Caco-2 (cell line): ENCODE measurements at regions not wholly inside any gene's neighbourhood (a gene's known extent, or its start where the extent isn't known, plus 50 kb on each side); places are given as distances from the start of the nearest gene placed in this dataset.

Experiments used
- BruUV-seq: library from RNA; stranded (reverse); fragments of 400-500 nt; replicated peaks from 2 replicates; lab custom pipeline; 2021; lab: Mats Ljungman, UMichigan
- CTCF ChIA-PET: fragments of 300-600 bp; sonication (Branson Sonifier 250); formaldehyde crosslinking; loops from one replicate; lab custom pipeline; 2022; ENCODE audit warnings: antibody characterized with exemption; lab: Charles Lee
- POLR2A ChIA-PET: fragments of 300-600 bp; sonication (Branson Sonifier 250); formaldehyde crosslinking; loops from one replicate; lab custom pipeline; 2022; ENCODE audit warnings: antibody characterized with exemption; lab: Charles Lee
- DNase-seq, 2 experiments: peaks; one replicate each; pipeline versions ENCODE4 v3.0.0 to v3.0.0-alpha.2; 2020 to 2022
- H3K27me3 ChIP-seq: replicated peaks from 2 replicates; pipeline ENCODE4 v1.6.0; 2011; ENCODE audit warnings: low read length; ENCODE audit not compliant: control insufficient read depth, insufficient read depth
- H3K36me3 ChIP-seq: 2 replicates; pipeline ENCODE4 v1.5.1; 2011; ENCODE audit warnings: low read length; ENCODE audit not compliant: control insufficient read depth, insufficient read depth
- H3K4me1 ChIP-seq: fragments of 250-450 bp; sonication (Bioruptor Pico); 2 replicates; pipeline ENCODE4 v1.5.1; 2020; ENCODE audit warnings: mild to moderate bottlenecking
- H3K4me3 ChIP-seq: 2 replicates; pipeline ENCODE4 v1.5.1; 2011; ENCODE audit warnings: low read depth, mild to moderate bottlenecking, control low read depth, low read length
- H3K9me3 ChIP-seq: fragments of 250-450 bp; sonication (Bioruptor Pico); 2 replicates; pipeline ENCODE4 v1.5.1; 2020; ENCODE audit warnings: mild to moderate bottlenecking, moderate library complexity
- H3K27ac Mint-ChIP-seq: one replicate; pipeline ENCODE4 v1.8.0; 2022; ENCODE audit warnings: mixed read lengths; ENCODE audit not compliant: unreplicated experiment
- H3K27me3 Mint-ChIP-seq: one replicate; pipeline ENCODE4 v1.8.0; 2022; ENCODE audit warnings: mixed read lengths; ENCODE audit not compliant: insufficient read depth, unreplicated experiment
- H3K36me3 Mint-ChIP-seq: one replicate; pipeline ENCODE4 v1.8.0; 2022; ENCODE audit warnings: mild to moderate bottlenecking, mixed read lengths; ENCODE audit not compliant: insufficient read depth, unreplicated experiment
- H3K4me1 Mint-ChIP-seq: one replicate; pipeline ENCODE4 v1.8.0; 2022; ENCODE audit warnings: low read depth, mixed read lengths; ENCODE audit not compliant: unreplicated experiment
- H3K4me3 Mint-ChIP-seq: one replicate; pipeline ENCODE4 v1.8.0; 2022; ENCODE audit warnings: mild to moderate bottlenecking, moderate library complexity, mixed read lengths; ENCODE audit not compliant: unreplicated experiment
- H3K9me3 Mint-ChIP-seq: one replicate; pipeline ENCODE4 v1.8.0; 2022; ENCODE audit warnings: mixed read lengths; ENCODE audit not compliant: unreplicated experiment
- CTCF ChIP-seq, 2 experiments: fragments of 200-600 bp in 1 of 2; IDR thresholded peaks; 1 replicate in 1 of 2; 2 replicates in 1 of 2; pipeline versions ENCODE4 v1.5.1 to v1.8.0; 2011 to 2022; ENCODE audit warnings: antibody characterized with exemption in 1 of 2, control low read depth in 1 of 2, inconsistent platforms in 1 of 2, low read depth in 1 of 2, low read length in 1 of 2, mild to moderate bottlenecking in 1 of 2, moderate library complexity in 1 of 2; ENCODE audit not compliant: insufficient read depth in 1 of 2, severe bottlenecking in 1 of 2, unreplicated experiment in 1 of 2
- intact Hi-C: fragments of 100-400 bp; cut with micrococcal nuclease; formaldehyde crosslinking; loops from one replicate; pipeline ENCODE4 v1.10.0; 2022; ENCODE audit not compliant: unreplicated experiment

- no peaks in the 10 kb centered on the region for H3K27me3 ChIP-seq
- POLR2A ChIA-PET = interaction anchor here (0.6 to 1.2 kb wide), 10 partner anchors 9 to 645 kb away, joined by 3 to 13 read pairs (median 4); no protein-coding TSS in a partner anchor
- H3K36me3 ChIP-seq = no peaks in the 10 kb centered on the region
- H3K9me3 ChIP-seq = no peaks in the 10 kb centered on the region
- Mint-ChIP-seq H3K27ac (peak overlapping the region; percentile 95), H3K36me3 (peaks cover 26% of the 10 kb centered on the region), H3K4me1 (peaks cover 11% of the 10 kb centered on the region), H3K27me3 (no peaks in the 10 kb centered on the region), H3K4me3 (peak overlapping the region; percentile 89), H3K9me3 (peaks cover 13% of the 10 kb centered on the region)
- no peak for TF ChIP-seq CTCF (IDR thresholded peaks at IDR 0.05; ENCODE audit: insufficient read depth in 1 of 2, low read depth in 1 of 2, low read length in 1 of 2, severe bottlenecking in 1 of 2, unreplicated experiment in 1 of 2)
- peaks cover 12% of the 10 kb centered on the region; the same call in 1 of the 2 replicates for H3K4me1 ChIP-seq
- DNase-seq = no peak
- CTCF ChIA-PET = interaction anchor here (0.7 to 1.5 kb wide), 7 partner anchors 13 to 263 kb away, joined by 3 to 7 read pairs (median 4); partner anchors contain the start of gene CNOT8
- TSS peak; percentile 71 for BruUV-seq
- H3K4me3 ChIP-seq = peak overlapping the region; percentile 58
- intact Hi-C loops = no loop called here
Measured at GRCh38 chr5:154683101-154683880, 71.9 kb upstream of the LARP1 start.

- no peak for DNase-seq
- peaks cover 11% of the 10 kb centered on the region for H3K4me1 Mint-ChIP-seq
- no TSS peak for BruUV-seq
- peaks cover 16% of the 10 kb centered on the region for H3K36me3 Mint-ChIP-seq
- Histone ChIP-seq H3K9me3 (no peaks in the 10 kb centered on the region), H3K36me3 (no peaks in the 10 kb centered on the region), H3K4me1 (peaks cover 12% of the 10 kb centered on the region; the same call in 1 of the 2 replicates), H3K4me3 (no peak overlapping the region), H3K27me3 (no peaks in the 10 kb centered on the region)
- CTCF ChIA-PET = no interaction called here
- no peak overlapping the region for H3K27ac Mint-ChIP-seq
- no peaks in the 10 kb centered on the region for H3K27me3 Mint-ChIP-seq
- POLR2A ChIA-PET = no interaction called here
- no peak for TF ChIP-seq CTCF (IDR thresholded peaks at IDR 0.05; ENCODE audit: insufficient read depth in 1 of 2, low read depth in 1 of 2, low read length in 1 of 2, severe bottlenecking in 1 of 2, unreplicated experiment in 1 of 2)
- intact Hi-C loops = no loop called here
- no peak overlapping the region for H3K4me3 Mint-ChIP-seq
- H3K9me3 Mint-ChIP-seq = no peaks in the 10 kb centered on the region
Measured at GRCh38 chr5:154679501-154679900, 75.7 kb upstream of the LARP1 start.

- H3K4me3 Mint-ChIP-seq = no peak overlapping the region
- H3K4me3 ChIP-seq = no peak overlapping the region
- no peaks in the 10 kb centered on the region for H3K9me3 ChIP-seq
- no peak overlapping the region for H3K27ac Mint-ChIP-seq
- H3K4me1 ChIP-seq = 0 out of 2 replicates have a peak, but pooled peaks cover 3% of the 10 kb centered on the region
- no peaks in the 10 kb centered on the region for H3K27me3 Mint-ChIP-seq
- intact Hi-C loops = no loop called here
- H3K4me1 Mint-ChIP-seq = peaks cover 4% of the 10 kb centered on the region
- POLR2A ChIA-PET = no interaction called here
- no peaks in the 10 kb centered on the region for H3K36me3 ChIP-seq
- no peak for TF ChIP-seq CTCF (IDR thresholded peaks at IDR 0.05; ENCODE audit: insufficient read depth in 1 of 2, low read depth in 1 of 2, low read length in 1 of 2, severe bottlenecking in 1 of 2, unreplicated experiment in 1 of 2)
- DNase-seq = no peak
- peaks cover 11% of the 10 kb centered on the region for H3K36me3 Mint-ChIP-seq
- no TSS peak for BruUV-seq
- CTCF ChIA-PET = interaction anchor here (1.1 kb wide), 1 partner anchor 157 kb away, joined by 3 read pairs; no protein-coding TSS in a partner anchor
- no peaks in the 10 kb centered on the region for H3K27me3 ChIP-seq
- no peaks in the 10 kb centered on the region for H3K9me3 Mint-ChIP-seq
Measured at GRCh38 chr5:154677921-154678320, 77.3 kb upstream of the LARP1 start.
